SK-N-SH (cell line): ENCODE measurements at regions not wholly inside any gene's neighbourhood (a gene's known extent, or its start where the extent isn't known, plus 50 kb on each side); places are given as distances from the start of the nearest gene placed in this dataset.
"Not testable (repeated sequence)": the region's sequence is repeated elsewhere in the genome, so short reads cannot be mapped to it uniquely, and the experiment has no call there.

Source experiments
- CTCF ChIA-PET: fragments of 300-600, 350-600 bp; formaldehyde crosslinking; extraction: SDS; loops from one replicate; lab custom pipeline; 2021; lab: Yijun Ruan, JAX
- POLR2A ChIA-PET: fragments of 350-600 bp; sonication (Branson Sonifier 250); formaldehyde crosslinking; extraction: SDS; loops from one replicate; lab custom pipeline; 2020; ENCODE audit warnings: antibody characterized with exemption, inconsistent platforms; lab: Yijun Ruan, JAX
- DNase-seq: peaks from one replicate; pipeline ENCODE4 v3.0.0; 2012
- H2AFZ ChIP-seq: fragments of 200-600 bp; sonication (generic); 2 replicates; pipeline ENCODE4 v1.8.1; 2016; ENCODE audit warnings: antibody characterized with exemption, mild to moderate bottlenecking, low read depth
- H3F3A ChIP-seq: fragments of 200-600 bp; sonication (generic); replicated peaks from 2 replicates; pipeline ENCODE3; 2016; ENCODE audit warnings: antibody characterized with exemption, mild to moderate bottlenecking; ENCODE audit not compliant: insufficient read depth
- H3K27ac ChIP-seq, 2 experiments: fragments of 200-500 bp in 1 of 2; fragments of 200-600 bp in 1 of 2; sonication (Bioruptor generic) in 1 of 2; sonication (generic), shearing (Covaris generic) in 1 of 2; 2 replicates each; pipeline versions ENCODE4 v1.5.1 to v1.6.1; 2014 to 2016; ENCODE audit warnings: low read depth in 2 of 2, inconsistent platforms in 1 of 2, low read length in 1 of 2, mild to moderate bottlenecking in 1 of 2, mixed read lengths in 1 of 2
- H3K27me3 ChIP-seq: fragments of 200-600 bp; sonication (generic), shearing (Covaris generic); 2 replicates; pipeline ENCODE4 v1.6.1; 2016; ENCODE audit warnings: mixed run types; ENCODE audit not compliant: insufficient read depth
- H3K36me3 ChIP-seq, 2 experiments: fragments of 200-500 bp in 1 of 2; fragments of 200-600 bp in 1 of 2; sonication (Bioruptor generic) in 1 of 2; sonication (generic) in 1 of 2; replicated peaks in 1 of 2; 2 replicates each; pipeline versions ENCODE3 to v1.5.1; 2014 to 2016; ENCODE audit warnings: low read length in 1 of 2, mild to moderate bottlenecking in 1 of 2; ENCODE audit not compliant: insufficient read depth in 2 of 2, control insufficient read depth in 1 of 2
- H3K4me1 ChIP-seq, 2 experiments: fragments of 200-500 bp in 1 of 2; fragments of 200-600 bp in 1 of 2; sonication (Bioruptor generic) in 1 of 2; sonication (generic), shearing (Covaris generic) in 1 of 2; 2 replicates each; pipeline versions ENCODE4 v1.5.1 to v1.6.1; 2014 to 2016; ENCODE audit warnings: low read depth in 1 of 2, low read length in 1 of 2, mixed run types in 1 of 2; ENCODE audit not compliant: insufficient read depth in 2 of 2, control insufficient read depth in 1 of 2
- H3K4me2 ChIP-seq: fragments of 200-600 bp; sonication (generic), shearing (Covaris generic); 2 replicates; pipeline ENCODE4 v1.6.1; 2017; ENCODE audit warnings: mixed run types
- H3K4me3 ChIP-seq, 2 experiments: fragments of 200-500 bp in 1 of 2; fragments of 200-600 bp in 1 of 2; sonication (Bioruptor generic) in 1 of 2; sonication (generic), shearing (Covaris generic) in 1 of 2; 2 replicates each; pipeline versions ENCODE4 v1.5.1 to v1.8.1; 2014 to 2016; ENCODE audit warnings: low read depth in 2 of 2, inconsistent platforms in 1 of 2, low read length in 1 of 2, mild to moderate bottlenecking in 1 of 2, mixed read lengths in 1 of 2, moderate library complexity in 1 of 2
- H3K79me2 ChIP-seq: fragments of 200-600 bp; sonication (generic); 2 replicates; pipeline ENCODE4 v1.8.1; 2017; ENCODE audit warnings: mild to moderate bottlenecking; ENCODE audit not compliant: insufficient read depth
- H3K9ac ChIP-seq: fragments of 200-600 bp; sonication (generic); 2 replicates; pipeline ENCODE4 v1.6.1; 2017; ENCODE audit warnings: mixed run types
- H3K9me2 ChIP-seq: fragments of 200-600 bp; sonication (generic); 2 replicates; pipeline ENCODE4 v1.6.1; 2017; ENCODE audit warnings: mixed run types
- H3K9me3 ChIP-seq: fragments of 200-600 bp; sonication (generic); 2 replicates; pipeline ENCODE4 v1.6.1; 2017; ENCODE audit warnings: mixed run types, mild to moderate bottlenecking, moderate library complexity
- H4K20me1 ChIP-seq: fragments of 200-600 bp; sonication (generic); 2 replicates; pipeline ENCODE4 v1.6.1; 2017; ENCODE audit warnings: mild to moderate bottlenecking, mixed run types; ENCODE audit not compliant: insufficient read depth
- CHD2 ChIP-seq: fragments of 150-350 bp; IDR thresholded peaks from 2 replicates; pipeline ENCODE4 v1.6.1; 2018; ENCODE audit warnings: low read length; ENCODE audit not compliant: partially characterized antibody
- CTCF ChIP-seq: fragments of 200-600 bp; sonication (generic); IDR thresholded peaks from 2 replicates; pipeline ENCODE4 v1.6.1; 2017; ENCODE audit warnings: antibody characterized with exemption, mild to moderate bottlenecking, moderate library complexity
- EZH2phosphoT487 ChIP-seq: fragments of 200-600 bp; sonication (generic); IDR thresholded peaks from 2 replicates; pipeline ENCODE4 v1.6.1; 2017; ENCODE audit warnings: low read depth, mixed run types, mild to moderate bottlenecking, antibody characterized with exemption, moderate library complexity, borderline replicate concordance
- FOXM1 ChIP-seq: IDR thresholded peaks from 2 replicates; pipeline ENCODE4 v1.4.0; 2012; ENCODE audit warnings: low read depth, mild to moderate bottlenecking
- JUND ChIP-seq: IDR thresholded peaks from 2 replicates; pipeline ENCODE4 v1.4.0; 2012
- NRF1 ChIP-seq: IDR thresholded peaks from 2 replicates; pipeline ENCODE4 v1.6.1; 2012; ENCODE audit warnings: low read depth, mild to moderate bottlenecking, low read length
- REST ChIP-seq: IDR thresholded peaks from 2 replicates; pipeline ENCODE4 v1.6.1; 2012; ENCODE audit warnings: mild to moderate bottlenecking, low read depth, low read length, moderate library complexity
- RXRA ChIP-seq: IDR thresholded peaks from 2 replicates; pipeline ENCODE4 v1.4.0; 2012; ENCODE audit warnings: low read depth, mild to moderate bottlenecking, borderline replicate concordance
- TCF12 ChIP-seq: IDR thresholded peaks from 2 replicates; pipeline ENCODE4 v1.4.0; 2012
- TEAD4 ChIP-seq: IDR thresholded peaks from 2 replicates; pipeline ENCODE4 v1.4.0; 2012; ENCODE audit warnings: mild to moderate bottlenecking, borderline replicate concordance; ENCODE audit not compliant: insufficient read depth
- WGBS: methylation state at CpG from one replicate; pipeline ENCODE4 v1.1.6; 2017; ENCODE audit warnings: low lambda C conversion rate; 5-methylcytosine and 5-hydroxymethylcytosine counted together

- CTCF ChIA-PET = no interaction called here
- DNase-seq = no peak
- Histone ChIP-seq H2AFZ (no peak overlapping the region), H3K9me3 (no peaks in the 10 kb centered on the region), H3F3A (no peaks in the 10 kb centered on the region), H4K20me1 (no peaks in the 10 kb centered on the region), H3K4me3 (no peak overlapping the region), H3K27ac (no peak overlapping the region), H3K79me2 (no peaks in the 10 kb centered on the region), H3K4me1 (no peaks in the 10 kb centered on the region), H3K9me2 (no peaks in the 10 kb centered on the region), H3K9ac (no peak overlapping the region), H3K27me3 (no peaks in the 10 kb centered on the region)
- POLR2A ChIA-PET = no interaction called here
- WGBS = 5% methylated on average over 3 of the region's 3 CpGs
- TF ChIP-seq EZH2phosphoT487 (no peak), REST (no peak), TCF12 (no peak), TEAD4 (no peak), CHD2 (no peak), FOXM1 (no peak), JUND (no peak), CTCF (no peak), NRF1 (no peak), RXRA (no peak)
- TF ChIP-seq, all 33 proteins: peak for 0
- Histone ChIP-seq H3K36me3 (no peaks in the 10 kb centered on the region), H3K4me2 (no peak overlapping the region)
Measured at GRCh38 chr10:45163315-45163975, 152.0 kb downstream of the OR13A1 start.

- H3K27me3 ChIP-seq, DNase-seq, H3K27ac ChIP-seq, H2AFZ ChIP-seq, CTCF ChIA-PET, H3K79me2 ChIP-seq, H3K4me2 ChIP-seq, H3F3A ChIP-seq, H3K9ac ChIP-seq, H3K4me1 ChIP-seq, H4K20me1 ChIP-seq, H3K9me2 ChIP-seq, H3K9me3 ChIP-seq, H3K4me3 ChIP-seq, H3K36me3 ChIP-seq: not testable (repeated sequence)
- POLR2A ChIA-PET = interaction anchor here (0.6 kb wide), 1 partner anchor 183 kb away, joined by 3 read pairs; no protein-coding TSS in a partner anchor
- WGBS = 26% methylated on average over 8 of the region's 8 CpGs
Measured at GRCh38 chr10:45175520-45176118, 139.8 kb downstream of the OR13A1 start.
